Skeletal muscle tissue (tissue), 3 donors: ENCODE measurements at regions not wholly inside any gene's neighbourhood (a gene's known extent, or its start where the extent isn't known, plus 50 kb on each side); places are given as distances from the start of the nearest gene placed in this dataset.
"Not testable (repeated sequence)": the region's sequence is repeated elsewhere in the genome, so short reads cannot be mapped to it uniquely, and the experiment has no call there.

Experiments used
- H3K27ac ChIP-seq: one replicate; pipeline ENCODE4 v1.7.0; 2013; ENCODE audit warnings: mild to moderate bottlenecking, low read depth, low read length, inconsistent platforms
- H3K27me3 ChIP-seq, 3 donors: one replicate each; pipeline ENCODE4 v1.7.0; 2013; ENCODE audit warnings: low read length in 3 of 3; ENCODE audit not compliant: control insufficient read depth in 3 of 3, insufficient read depth in 3 of 3
- H3K36me3 ChIP-seq, 3 donors: one replicate each; pipeline ENCODE4 v1.7.0; 2013; ENCODE audit warnings: low read length in 3 of 3; ENCODE audit not compliant: control insufficient read depth in 3 of 3, insufficient read depth in 3 of 3
- H3K4me1 ChIP-seq, 3 donors: one replicate each; pipeline ENCODE4 v1.7.0; 2013; ENCODE audit warnings: low read length in 3 of 3, mild to moderate bottlenecking in 3 of 3; ENCODE audit not compliant: control insufficient read depth in 3 of 3, insufficient read depth in 3 of 3
- H3K4me3 ChIP-seq, 3 donors: one replicate each; pipeline ENCODE4 v1.7.0; 2013; ENCODE audit warnings: low read length in 3 of 3
- H3K9ac ChIP-seq, 3 donors: one replicate each; pipeline ENCODE4 v1.7.0; 2013; ENCODE audit warnings: low read length in 3 of 3, mild to moderate bottlenecking in 3 of 3, moderate library complexity in 2 of 3, low read depth in 1 of 3
- H3K9me3 ChIP-seq, 3 donors: one replicate each; pipeline ENCODE4 v1.7.0; 2013; ENCODE audit warnings: low read length in 3 of 3; ENCODE audit not compliant: control insufficient read depth in 3 of 3
- donor health status: Osteomylitis.

DNA sequence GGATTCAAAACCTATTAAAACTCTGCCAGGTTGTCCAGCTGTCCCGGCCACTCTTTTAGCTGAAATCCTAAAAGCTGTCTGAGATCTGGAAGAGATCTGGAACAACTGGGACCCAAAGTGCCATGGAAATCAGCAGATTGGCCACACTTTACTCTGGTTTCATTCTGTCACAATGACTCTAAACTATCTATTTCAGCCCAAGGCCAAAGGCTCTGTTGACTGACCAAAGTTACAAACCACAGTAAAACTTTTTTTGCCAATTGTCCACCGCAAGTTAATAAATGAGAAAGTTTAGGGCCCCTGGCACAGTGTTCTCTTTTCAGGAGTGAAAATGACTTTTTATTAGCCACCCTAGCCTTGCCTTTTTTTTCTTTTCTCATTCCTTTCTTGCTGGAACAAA lies 113.4 kb upstream of the CPM start:
- Histone ChIP-seq H3K9me3 (peaks cover 0 to 2% (median 0%) of the 10 kb centered on the region in 3 donors), H3K27me3 (no peaks in the 10 kb centered on the region), H3K4me3 (no peak overlapping the region), H3K27ac (no peak overlapping the region), H3K9ac (no peak overlapping the region), H3K36me3 (no peaks in the 10 kb centered on the region), H3K4me1 (no peaks in the 10 kb centered on the region)

DNA sequence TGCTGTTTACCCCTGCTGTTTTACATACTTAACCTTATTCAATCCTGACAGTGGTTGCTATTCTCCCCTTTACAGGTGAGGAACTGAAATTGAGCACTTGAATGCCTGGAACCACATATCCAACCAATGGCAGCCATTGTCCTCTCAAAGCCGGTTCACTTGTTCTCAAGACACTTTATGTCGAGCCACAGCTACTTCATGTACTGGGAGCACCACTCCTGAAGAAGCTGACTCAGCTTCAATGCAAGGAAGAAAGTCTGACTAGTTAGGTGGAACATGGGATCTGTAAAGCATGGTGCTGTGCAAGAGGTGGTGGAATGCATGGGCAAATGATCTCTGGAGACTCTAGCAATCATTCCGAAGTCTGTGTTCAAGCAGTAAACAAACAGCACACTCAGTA lies 113.9 kb upstream of the CPM start:
- Histone ChIP-seq H3K27me3 (no peaks in the 10 kb centered on the region), H3K4me1 (no peaks in the 10 kb centered on the region), H3K4me3 (no peak overlapping the region), H3K27ac (no peak overlapping the region), H3K9me3 (peaks cover 0 to 2% (median 0%) of the 10 kb centered on the region in 3 donors), H3K36me3 (no peaks in the 10 kb centered on the region), H3K9ac (no peak overlapping the region)

DNA sequence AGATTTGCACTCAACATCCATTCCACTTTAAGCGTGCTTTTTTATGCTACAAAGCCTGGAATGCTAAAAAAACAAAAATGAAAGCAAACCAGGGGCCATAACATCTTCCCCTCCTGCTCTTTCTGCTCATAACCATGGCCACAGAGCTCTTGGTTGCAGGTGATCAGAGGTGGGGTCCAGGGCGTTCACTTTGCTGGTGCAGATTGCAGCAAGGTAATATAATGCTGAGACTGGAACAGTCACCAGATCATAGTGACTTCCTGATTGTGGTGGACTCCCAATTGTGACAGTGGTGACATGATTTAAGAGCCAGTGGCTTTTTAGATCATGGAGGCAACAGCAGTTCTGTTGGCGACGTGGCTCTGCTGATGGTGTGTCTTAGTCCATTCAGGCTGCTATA lies 115.0 kb upstream of the CPM start:
- Histone ChIP-seq H3K9me3 (peaks cover 0 to 2% (median 0%) of the 10 kb centered on the region in 3 donors), H3K4me1 (no peaks in the 10 kb centered on the region), H3K27me3 (no peaks in the 10 kb centered on the region), H3K36me3 (no peaks in the 10 kb centered on the region), H3K4me3 (no peak overlapping the region), H3K9ac (no peak overlapping the region), H3K27ac (no peak overlapping the region)

DNA sequence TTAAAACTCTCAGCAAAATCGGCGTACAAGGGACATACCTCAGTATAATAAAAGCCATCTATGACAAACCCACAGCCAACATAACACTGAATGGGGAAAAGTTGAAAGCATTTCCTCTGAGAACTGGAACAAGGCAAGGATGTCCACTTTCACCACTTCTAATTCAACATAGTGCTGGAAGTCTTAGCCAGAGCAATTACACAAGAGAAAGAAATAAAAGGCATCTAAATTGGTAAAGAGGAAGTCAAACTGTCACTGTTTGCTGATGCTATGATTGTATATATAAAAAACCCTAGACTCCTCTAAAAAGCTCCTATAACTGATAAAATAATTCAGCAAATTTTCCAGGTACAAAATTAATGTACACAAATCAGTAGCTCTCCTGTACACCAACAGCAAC lies 116.9 kb upstream of the CPM start:
- not testable (repeated sequence) for H3K4me3 ChIP-seq, H3K36me3 ChIP-seq, H3K27me3 ChIP-seq, H3K27ac ChIP-seq, H3K9ac ChIP-seq, H3K9me3 ChIP-seq, H3K4me1 ChIP-seq

DNA sequence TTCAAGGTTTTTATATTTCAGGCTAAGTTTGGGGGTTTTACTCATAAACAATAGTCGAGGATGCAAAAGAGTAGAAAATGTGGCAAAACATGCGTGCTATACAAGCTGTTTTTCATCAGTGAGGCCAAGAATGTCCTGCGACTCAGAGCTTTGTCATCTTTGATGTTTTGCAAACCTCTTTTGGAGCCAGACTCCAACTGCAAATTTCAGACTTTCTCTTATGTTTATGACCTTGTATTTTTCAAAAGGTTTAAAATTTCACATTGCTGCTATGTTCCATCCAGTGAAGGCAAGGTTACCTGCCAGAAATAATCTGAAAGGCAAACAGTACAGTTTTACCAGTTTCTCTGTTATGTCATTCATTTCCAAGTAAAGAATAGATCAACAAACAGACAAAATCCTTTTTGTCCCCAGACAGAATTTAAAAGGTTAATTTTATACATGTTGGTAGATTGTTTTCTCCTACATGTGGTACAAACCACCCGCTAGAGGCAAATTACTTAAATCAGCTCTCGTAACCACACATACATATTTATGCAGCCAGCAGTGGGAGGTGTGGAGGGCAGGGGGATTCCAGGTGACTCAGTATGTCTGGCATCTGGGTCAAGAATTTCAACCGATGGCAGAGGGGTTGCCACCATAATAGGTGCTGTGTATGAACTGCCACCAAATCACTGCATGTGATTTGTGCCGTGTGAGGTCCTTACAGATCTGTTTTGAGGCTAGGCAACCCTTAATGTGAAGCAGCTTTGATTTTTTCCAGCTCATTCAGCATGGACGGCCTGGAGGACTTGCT lies 119.8 kb upstream of the CPM start:
- no peaks in the 10 kb centered on the region for H3K4me1 ChIP-seq
- no peak overlapping the region for H3K4me3 ChIP-seq
- peaks cover 0 to 2% (median 0%) of the 10 kb centered on the region in 3 donors for H3K9me3 ChIP-seq
- no peaks in the 10 kb centered on the region for H3K27me3 ChIP-seq
- no peak overlapping the region for H3K27ac ChIP-seq
- no peak overlapping the region for H3K9ac ChIP-seq
- H3K36me3 ChIP-seq = no peaks in the 10 kb centered on the region

DNA sequence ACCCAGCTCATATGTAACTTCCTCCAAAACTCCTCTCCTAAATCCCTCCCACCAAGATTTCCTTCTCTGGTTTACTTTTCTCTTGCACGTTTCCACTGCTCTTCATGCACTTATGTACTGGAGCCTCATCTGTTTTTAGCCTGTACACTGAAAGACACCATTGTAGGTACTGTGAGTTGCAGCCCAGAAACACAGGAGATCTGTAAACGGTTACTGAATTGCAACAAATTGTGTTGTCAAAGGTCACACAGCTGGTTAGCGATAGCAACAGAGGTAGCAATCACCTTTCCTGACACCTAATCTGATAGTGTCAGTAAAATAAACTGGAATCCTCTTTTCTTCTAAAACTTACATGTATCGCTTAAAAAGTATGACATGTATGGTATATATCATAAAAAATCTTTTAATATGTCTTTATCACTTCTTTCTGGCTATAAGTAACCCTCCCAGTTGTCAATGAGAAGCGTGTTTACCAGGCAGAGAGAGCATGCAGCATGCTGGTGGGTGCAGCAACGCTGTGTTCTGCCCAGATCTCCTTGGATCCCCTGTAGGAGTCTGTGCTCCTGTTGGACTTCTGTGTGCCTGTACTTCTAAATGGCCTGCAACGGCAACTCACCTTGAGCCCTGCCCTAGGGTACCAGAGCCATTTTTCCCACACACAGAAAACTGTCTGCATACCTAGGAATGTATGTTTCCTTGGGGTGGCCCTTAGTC lies 121.5 kb upstream of the CPM start:
- H3K9ac ChIP-seq = no peak overlapping the region
- H3K27ac ChIP-seq = no peak overlapping the region
- no peaks in the 10 kb centered on the region for H3K9me3 ChIP-seq
- no peaks in the 10 kb centered on the region for H3K27me3 ChIP-seq
- H3K4me1 ChIP-seq = no peaks in the 10 kb centered on the region
- no peaks in the 10 kb centered on the region for H3K36me3 ChIP-seq
- no peak overlapping the region for H3K4me3 ChIP-seq

DNA sequence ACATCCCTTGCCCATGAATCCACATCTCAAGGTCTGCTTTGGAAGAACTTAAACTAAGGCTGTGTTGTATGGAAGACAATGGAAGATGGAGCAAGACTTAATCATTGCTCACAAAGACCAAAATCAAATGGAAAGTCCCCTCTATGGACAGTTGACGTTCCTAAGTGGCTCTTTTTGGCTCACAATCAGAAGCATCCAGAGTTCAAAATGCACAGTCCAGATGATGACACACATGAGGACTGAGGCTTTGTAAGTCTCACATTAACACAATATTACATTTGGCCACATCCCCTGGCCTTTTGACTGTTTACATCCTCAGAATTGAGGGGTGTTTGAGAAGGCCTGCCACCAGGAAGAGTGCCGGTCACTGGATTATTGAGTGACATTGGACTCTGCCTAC lies 122.3 kb upstream of the CPM start:
- Histone ChIP-seq H3K27me3 (no peaks in the 10 kb centered on the region), H3K4me1 (no peaks in the 10 kb centered on the region), H3K4me3 (no peak overlapping the region), H3K9ac (no peak overlapping the region), H3K9me3 (no peaks in the 10 kb centered on the region), H3K36me3 (no peaks in the 10 kb centered on the region), H3K27ac (no peak overlapping the region)

DNA sequence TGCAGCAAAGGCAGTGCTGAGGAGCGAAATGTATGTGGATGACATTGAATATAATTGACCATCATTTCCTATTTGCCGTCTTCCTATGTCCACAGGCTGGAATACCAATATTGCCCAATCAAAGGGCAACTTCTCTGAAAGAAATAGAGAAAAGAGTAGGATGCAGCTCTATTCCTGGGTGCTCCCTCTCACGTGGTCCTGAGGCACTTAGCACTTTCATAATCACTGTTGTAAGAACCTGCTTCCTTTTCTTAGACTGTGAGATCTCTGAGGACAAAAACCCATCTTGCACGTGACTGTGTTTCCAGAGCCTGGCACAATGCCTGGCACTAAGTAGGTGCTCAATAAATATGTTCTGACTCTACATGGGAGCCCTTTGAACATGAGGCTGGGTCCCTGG lies 122.7 kb upstream of the CPM start:
- no peak overlapping the region for H3K4me3 ChIP-seq
- H3K9me3 ChIP-seq = no peaks in the 10 kb centered on the region
- no peak overlapping the region for H3K9ac ChIP-seq
- peak overlapping the region; percentile 15 for H3K27ac ChIP-seq
- no peaks in the 10 kb centered on the region for H3K36me3 ChIP-seq
- no peaks in the 10 kb centered on the region for H3K27me3 ChIP-seq
- H3K4me1 ChIP-seq = no peaks in the 10 kb centered on the region

DNA sequence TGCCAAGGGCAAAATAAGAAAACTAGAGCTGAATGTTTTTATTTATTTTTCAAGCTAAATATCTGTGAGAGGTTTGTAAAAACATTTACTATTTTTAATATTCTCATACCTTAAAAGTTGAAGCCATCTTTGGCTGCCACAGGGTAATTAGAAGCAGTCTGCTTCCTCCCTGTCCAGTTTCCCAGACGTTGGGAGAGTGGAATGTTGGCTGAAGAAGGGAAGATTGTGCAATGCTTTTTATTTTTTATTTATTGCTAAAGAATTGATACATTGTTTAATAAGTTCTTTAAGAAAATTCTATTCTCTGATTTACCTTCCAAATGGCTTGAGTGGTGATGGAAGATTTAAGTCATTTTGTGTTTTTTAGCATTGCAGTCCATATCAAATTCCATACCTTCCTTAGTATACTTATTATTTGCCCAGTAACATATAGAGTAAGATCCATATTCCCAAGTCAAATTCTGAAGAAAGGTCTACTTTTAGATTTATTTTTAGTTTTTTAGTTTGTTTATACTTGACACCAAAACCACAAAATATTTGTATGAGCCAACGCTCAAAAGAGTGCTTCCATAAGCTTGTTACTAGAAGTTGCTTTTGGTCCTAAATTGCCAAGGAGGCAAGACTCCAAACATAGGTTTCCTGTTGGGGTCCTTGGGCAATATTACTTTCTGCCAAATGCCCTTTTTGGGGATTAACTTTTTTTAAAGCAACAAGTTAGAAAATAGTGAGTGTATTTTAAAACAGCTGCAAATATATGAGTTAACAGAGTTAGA lies 124.0 kb upstream of the CPM start:
- H3K36me3 ChIP-seq = no peaks in the 10 kb centered on the region
- no peaks in the 10 kb centered on the region for H3K9me3 ChIP-seq
- no peaks in the 10 kb centered on the region for H3K27me3 ChIP-seq
- H3K9ac ChIP-seq = no peak overlapping the region
- no peaks in the 10 kb centered on the region for H3K4me1 ChIP-seq
- H3K4me3 ChIP-seq = no peak overlapping the region
- H3K27ac ChIP-seq = peak overlapping the region; percentile 15

DNA sequence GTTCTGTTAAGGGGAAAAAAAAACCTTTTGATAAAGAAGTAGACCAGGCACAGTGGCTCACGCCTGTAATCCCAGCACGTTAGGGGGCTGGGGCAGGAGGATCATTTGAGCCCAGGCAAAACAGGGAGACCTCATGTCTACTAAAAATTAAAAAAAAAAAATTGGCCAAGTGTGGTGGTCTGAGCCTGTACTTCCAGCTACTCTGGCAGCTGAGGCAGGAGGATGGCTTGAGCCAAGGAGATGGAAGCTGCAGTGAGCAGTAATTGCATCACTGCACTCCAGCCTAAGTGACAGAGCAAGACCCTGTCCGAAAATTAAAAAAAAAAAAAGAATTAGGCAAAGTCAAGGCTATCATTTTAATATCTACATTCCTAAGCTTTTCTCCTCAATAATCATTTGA lies 124.8 kb upstream of the CPM start:
- no peaks in the 10 kb centered on the region for H3K4me1 ChIP-seq
- H3K9ac ChIP-seq = no peak overlapping the region
- H3K27me3 ChIP-seq = no peaks in the 10 kb centered on the region
- H3K27ac ChIP-seq = no peak overlapping the region
- H3K9me3 ChIP-seq = no peaks in the 10 kb centered on the region
- H3K36me3 ChIP-seq = no peaks in the 10 kb centered on the region
- no peak overlapping the region for H3K4me3 ChIP-seq
